Mesothelial cell of epicardium (in vitro differentiated cells): ENCODE measurements at regions not wholly inside any gene's neighbourhood (a gene's known extent, or its start where the extent isn't known, plus 50 kb on each side); places are given as distances from the start of the nearest gene placed in this dataset.

Experiments
- DNase-seq, 2 experiments: peaks; one replicate each; pipeline ENCODE4 v3.0.0; 2021; ENCODE audit warnings: low spot score in 2 of 2; ENCODE audit not compliant: unreplicated experiment in 2 of 2
- H3K27ac Mint-ChIP-seq: 2 replicates; pipeline ENCODE4 v1.8.0; 2021; ENCODE audit warnings: mixed read lengths
- H3K27me3 Mint-ChIP-seq: 2 replicates; pipeline ENCODE4 v1.8.0; 2021; ENCODE audit warnings: low read depth, mixed read lengths
- H3K36me3 Mint-ChIP-seq: 2 replicates; pipeline ENCODE4 v1.8.0; 2021; ENCODE audit warnings: mixed read lengths
- H3K4me1 Mint-ChIP-seq: 2 replicates; pipeline ENCODE4 v1.8.0; 2021; ENCODE audit warnings: mixed read lengths
- H3K4me3 Mint-ChIP-seq: 2 replicates; pipeline ENCODE4 v1.8.0; 2021; ENCODE audit warnings: mild to moderate bottlenecking, moderate library complexity, mixed read lengths
- H3K9me3 Mint-ChIP-seq: 2 replicates; pipeline ENCODE4 v1.8.0; 2021; ENCODE audit warnings: mixed read lengths
- CTCF ChIP-seq: fragments of 200-600 bp; sonication (generic); IDR thresholded peaks from one replicate; pipeline ENCODE4 v1.5.0; 2021; ENCODE audit warnings: antibody characterized with exemption; ENCODE audit not compliant: unreplicated experiment

GRCh38 chr7:132053871-132054270 is 497.4 kb upstream of the PODXL start:
- no peak for TF ChIP-seq CTCF
- no peak overlapping the region for H3K4me3 Mint-ChIP-seq
- no peaks in the 10 kb centered on the region for H3K36me3 Mint-ChIP-seq
- H3K27ac Mint-ChIP-seq = no peak overlapping the region
- H3K9me3 Mint-ChIP-seq = peaks cover 13% of the 10 kb centered on the region
- no peaks in the 10 kb centered on the region for H3K4me1 Mint-ChIP-seq
- no peak for DNase-seq
- H3K27me3 Mint-ChIP-seq = peaks cover 65% of the 10 kb centered on the region

GRCh38 chr7:132051311-132051710 is 494.9 kb upstream of the PODXL start:
- H3K4me1 Mint-ChIP-seq = no peaks in the 10 kb centered on the region
- H3K9me3 Mint-ChIP-seq = peaks cover 6% of the 10 kb centered on the region
- no peak for TF ChIP-seq CTCF
- H3K27me3 Mint-ChIP-seq = peaks cover 69% of the 10 kb centered on the region
- H3K36me3 Mint-ChIP-seq = no peaks in the 10 kb centered on the region
- no peak for DNase-seq
- H3K27ac Mint-ChIP-seq = no peak overlapping the region
- no peak overlapping the region for H3K4me3 Mint-ChIP-seq

GRCh38 chr7:132049462-132050304 is 493.3 kb upstream of the PODXL start:
- H3K9me3 Mint-ChIP-seq = peaks cover 6% of the 10 kb centered on the region
- DNase-seq = no peak
- TF ChIP-seq CTCF = peak; percentile 72

GRCh38 chr7:132045481-132045980 is 489.1 kb upstream of the PODXL start:
- TF ChIP-seq CTCF = no peak
- no peaks in the 10 kb centered on the region for H3K36me3 Mint-ChIP-seq
- peaks cover 40% of the 10 kb centered on the region for H3K27me3 Mint-ChIP-seq
- no peak overlapping the region for H3K27ac Mint-ChIP-seq
- no peak overlapping the region for H3K4me3 Mint-ChIP-seq
- peaks cover 5% of the 10 kb centered on the region for H3K9me3 Mint-ChIP-seq
- H3K4me1 Mint-ChIP-seq = no peaks in the 10 kb centered on the region
- DNase-seq = no peak

More at GRCh38 chr7:132049462-132050304, 493.3 kb upstream of the PODXL start:
- H3K36me3 Mint-ChIP-seq = no peaks in the 10 kb centered on the region
- H3K27me3 Mint-ChIP-seq = peaks cover 65% of the 10 kb centered on the region
- no peak overlapping the region for H3K4me3 Mint-ChIP-seq
- no peaks in the 10 kb centered on the region for H3K4me1 Mint-ChIP-seq
- no peak overlapping the region for H3K27ac Mint-ChIP-seq

- no peak overlapping the region for H3K27ac Mint-ChIP-seq
- no peaks in the 10 kb centered on the region for H3K36me3 Mint-ChIP-seq
- TF ChIP-seq CTCF = no peak
- H3K4me3 Mint-ChIP-seq = no peak overlapping the region
- no peak for DNase-seq
- peaks cover 5% of the 10 kb centered on the region for H3K9me3 Mint-ChIP-seq
- H3K27me3 Mint-ChIP-seq = peaks cover 36% of the 10 kb centered on the region
- H3K4me1 Mint-ChIP-seq = no peaks in the 10 kb centered on the region
Measured at GRCh38 chr7:132045002-132045401, 488.6 kb upstream of the PODXL start.
